Ecto neural progenitor cell (in vitro differentiated cells): ENCODE measurements at regions not wholly inside any gene's neighbourhood (a gene's known extent, or its start where the extent isn't known, plus 50 kb on each side); places are given as distances from the start of the nearest gene placed in this dataset.
"Not testable (repeated sequence)": the region's sequence is repeated elsewhere in the genome, so short reads cannot be mapped to it uniquely, and the experiment has no call there.

Experiments used
- DNase-seq: peaks from one replicate; pipeline ENCODE4 v3.0.0-alpha.2; 2018; ENCODE audit warnings: low spot score

GRCh38 chr4:170990989-170991589 lies 822.1 kb upstream of the GALNTL6 start:
- peak; percentile 46 for DNase-seq

DNA sequence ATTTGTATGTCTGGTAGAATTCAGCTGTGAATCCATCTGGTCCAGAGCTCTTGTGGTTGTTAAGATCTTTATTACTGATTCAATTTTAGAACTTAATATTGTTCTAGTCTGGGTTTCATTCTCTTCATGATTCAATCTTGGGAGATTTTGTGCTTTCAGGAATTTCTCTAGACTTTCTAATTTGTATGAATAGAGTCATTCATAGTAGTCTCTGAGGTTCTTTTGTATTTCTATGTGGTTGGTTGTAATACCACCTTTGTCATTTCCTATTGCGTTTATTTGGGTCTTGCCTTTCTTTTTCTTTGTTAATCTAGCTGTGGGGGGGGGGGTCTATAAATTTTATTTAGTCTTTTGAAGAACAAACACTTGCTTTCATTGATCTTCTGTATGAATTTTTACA lies 824.8 kb upstream of the GALNTL6 start:
- no peak for DNase-seq

DNA sequence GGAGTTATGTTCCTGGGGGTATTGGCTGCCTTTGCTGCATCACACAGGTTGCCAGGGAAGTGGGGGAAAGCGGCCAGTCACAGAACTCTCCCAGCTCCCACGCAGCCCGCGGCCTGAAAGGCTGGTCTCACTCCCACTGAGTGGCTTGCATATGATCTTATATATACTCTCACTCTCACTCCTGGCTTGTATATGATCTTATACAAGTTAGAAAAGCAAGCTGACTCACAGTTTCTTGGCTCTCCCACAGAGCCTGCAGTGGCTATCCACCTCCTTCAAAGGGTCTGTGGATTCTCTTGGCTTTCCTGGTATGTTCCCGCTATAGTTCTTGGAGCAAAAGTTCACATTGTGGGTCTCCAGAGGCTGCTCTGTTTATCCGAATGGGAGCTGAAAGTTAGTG lies 833.5 kb upstream of the GALNTL6 start:
- DNase-seq = no peak

GRCh38 chr4:170978990-170979389 lies 834.2 kb upstream of the GALNTL6 start:
- DNase-seq = no peak

GRCh38 chr4:170949084-170949483 lies 859.3 kb upstream of the AADAT start:
- DNase-seq = no peak

GRCh38 chr4:170940043-170940724 lies 850.4 kb upstream of the AADAT start:
- no peak for DNase-seq

- no peak for DNase-seq
Observed at GRCh38 chr4:170938588-170938987, 848.8 kb upstream of the AADAT start.

- DNase-seq = no peak
Observed at GRCh38 chr4:170931321-170931720, 841.6 kb upstream of the AADAT start.

DNA sequence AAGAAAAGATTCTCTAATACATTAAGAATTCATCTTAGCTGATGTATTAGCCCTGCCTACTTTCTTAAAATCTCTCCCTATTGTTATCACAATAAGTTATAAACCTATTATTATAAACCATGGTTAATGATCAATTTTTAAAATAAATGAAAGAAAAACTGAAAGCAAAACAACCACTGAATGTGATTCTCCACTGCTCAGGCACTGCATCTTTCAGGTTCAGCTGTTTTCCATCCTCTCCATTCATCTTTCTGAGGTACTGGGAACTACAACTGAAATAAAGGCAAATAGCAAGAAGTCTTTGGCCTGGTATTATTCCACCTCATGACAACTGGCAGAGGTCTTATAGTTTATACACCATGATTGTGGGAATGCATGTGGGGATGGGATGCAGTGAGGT lies 798.9 kb upstream of the AADAT start:
- no peak for DNase-seq

DNA sequence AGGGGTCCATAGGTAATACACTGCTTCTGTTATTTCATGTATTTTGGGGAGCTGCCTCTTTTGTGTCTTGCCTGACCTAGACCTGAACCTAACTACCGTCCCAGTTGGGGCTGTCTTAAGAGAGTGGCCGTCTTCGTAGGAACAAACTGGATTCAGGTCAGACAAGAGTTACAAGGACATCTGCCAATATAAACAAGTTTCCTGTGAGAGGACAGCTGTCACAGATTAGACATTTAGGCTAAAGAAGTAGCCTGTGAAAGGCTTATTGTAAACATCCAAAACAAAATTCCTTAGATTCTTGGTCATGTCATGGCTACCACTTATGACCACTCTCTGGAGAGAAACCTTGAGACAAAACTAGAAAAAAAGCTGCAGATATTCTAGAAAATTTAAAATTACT lies 797.6 kb upstream of the AADAT start:
- no peak for DNase-seq

GRCh38 chr4:170884969-170885570 lies 795.3 kb upstream of the AADAT start:
- DNase-seq = no peak

- not testable (repeated sequence) for DNase-seq
Observed at GRCh38 chr4:170881646-170882045, 791.9 kb upstream of the AADAT start.

DNA sequence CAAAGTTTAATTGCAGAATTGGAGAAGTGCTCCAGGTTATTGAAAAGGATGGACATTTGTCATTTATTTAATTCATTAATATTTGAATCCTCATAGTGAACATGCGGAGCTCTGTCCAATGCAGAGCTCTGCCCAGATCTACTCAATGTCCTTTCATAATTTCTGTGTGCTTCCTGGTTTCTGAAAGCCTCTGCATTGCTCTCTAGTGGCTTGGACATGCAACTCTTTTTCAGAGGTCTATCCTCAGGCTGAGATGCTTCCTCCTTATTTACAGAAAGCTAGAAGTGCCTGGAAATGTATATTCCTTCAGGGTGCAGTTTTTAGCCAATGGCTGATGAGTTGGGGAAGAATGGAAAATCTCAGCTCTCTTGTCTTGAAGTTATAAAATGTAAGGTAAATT lies 786.1 kb upstream of the AADAT start:
- no peak for DNase-seq

GRCh38 chr4:170872794-170873193 lies 783.0 kb upstream of the AADAT start:
- DNase-seq = no peak

DNA sequence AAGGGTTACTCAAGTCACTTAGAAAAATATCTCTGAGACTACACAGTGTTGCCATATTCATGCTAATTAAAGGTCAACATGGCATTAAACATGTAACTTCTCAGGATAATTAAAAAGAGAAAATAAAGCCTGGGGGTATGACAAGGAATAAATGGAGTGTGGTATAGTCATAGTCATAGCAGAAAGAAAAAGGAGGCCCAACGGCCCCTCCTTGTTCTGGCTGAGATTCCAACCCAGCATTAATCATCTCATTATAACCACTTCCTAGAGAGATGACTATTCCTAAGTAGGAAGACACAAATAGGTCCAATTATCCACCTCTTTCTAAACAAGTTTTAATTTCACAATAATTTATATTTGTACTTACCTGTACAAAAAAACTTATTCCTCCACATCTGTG lies 778.4 kb upstream of the AADAT start:
- no peak for DNase-seq

GRCh38 chr4:170854097-170854496 lies 764.3 kb upstream of the AADAT start:
- no peak for DNase-seq

- peak; percentile 68 for DNase-seq
Observed at GRCh38 chr4:170853422-170854021, 763.8 kb upstream of the AADAT start.

DNA sequence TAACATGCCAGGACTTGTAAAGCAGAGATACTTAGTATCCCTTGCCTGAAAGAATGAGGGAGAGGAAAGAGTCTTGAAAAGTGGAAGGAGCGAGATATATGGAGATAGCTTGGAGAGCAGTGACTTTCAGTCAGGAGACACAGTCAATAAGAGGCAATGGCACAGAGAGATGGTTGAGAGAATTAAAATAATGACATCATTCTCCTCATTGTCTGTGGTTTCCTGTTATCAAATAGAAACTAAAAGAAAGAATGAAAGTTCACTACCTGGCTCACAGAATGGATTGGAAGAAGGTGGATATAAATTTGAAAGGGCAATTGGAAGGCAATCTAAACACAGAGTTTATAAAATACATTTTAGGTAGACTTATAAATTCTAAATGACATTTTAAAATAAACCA lies 760.2 kb upstream of the AADAT start:
- no peak for DNase-seq

GRCh38 chr4:170827562-170828274 lies 738.0 kb upstream of the AADAT start:
- DNase-seq = no peak

- DNase-seq = no peak
Observed at GRCh38 chr4:170818786-170819185, 729.0 kb upstream of the AADAT start.

DNA sequence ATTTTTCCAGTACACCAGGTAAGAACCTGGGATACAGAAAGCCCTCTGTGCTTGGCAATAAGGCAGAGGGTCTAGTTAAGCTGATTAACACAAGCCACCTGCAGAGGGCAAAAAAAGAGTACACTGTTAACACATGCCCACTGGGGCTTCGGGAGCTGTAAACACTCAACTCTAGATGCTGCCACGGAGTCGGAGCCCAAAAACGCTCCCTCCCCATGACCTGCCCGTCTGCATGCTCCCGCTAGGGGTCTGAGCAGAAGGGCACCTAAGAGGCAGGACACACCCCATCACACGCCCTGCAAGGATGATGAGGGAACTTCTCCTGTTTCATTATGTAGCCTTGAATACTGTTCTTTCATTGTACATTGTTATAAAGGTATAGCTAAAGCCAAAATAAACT lies 715.6 kb upstream of the AADAT start:
- DNase-seq = no peak

DNA sequence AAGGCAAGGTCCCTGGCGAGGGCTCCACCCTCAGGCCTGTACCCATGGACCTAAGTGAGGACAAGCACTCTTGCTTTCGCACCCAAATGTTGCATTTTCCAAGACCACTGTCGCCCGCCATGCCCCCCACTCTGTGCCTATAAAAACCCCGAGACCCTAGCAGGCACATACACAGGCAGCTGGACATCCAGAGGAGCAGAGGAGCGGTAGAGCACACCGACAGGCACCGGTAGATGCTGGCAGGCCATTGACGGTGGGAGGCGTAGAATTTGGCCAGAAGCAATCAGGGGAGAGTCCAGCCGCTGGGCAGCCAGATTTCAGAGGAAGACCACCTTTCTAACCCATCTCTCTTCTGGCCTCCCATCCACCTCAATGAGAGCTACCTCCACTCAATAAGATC lies 715.2 kb upstream of the AADAT start:
- no peak for DNase-seq

GRCh38 chr4:170803492-170803891 lies 713.7 kb upstream of the AADAT start:
- DNase-seq = no peak
